Neural cell (in vitro differentiated cells): ENCODE measurements at regions not wholly inside any gene's neighbourhood (a gene's known extent, or its start where the extent isn't known, plus 50 kb on each side); places are given as distances from the start of the nearest gene placed in this dataset.

Experiments
- CTCF ChIP-seq: fragments of 450-650 bp; IDR thresholded peaks from 2 replicates; pipeline ENCODE4 v1.5.1; 2014; ENCODE audit warnings: antibody characterized with exemption, mild to moderate bottlenecking, moderate library complexity; ENCODE audit not compliant: poor library complexity, severe bottlenecking
- MXI1 ChIP-seq: fragments of 450-650 bp; conservative IDR thresholded peaks from 2 replicates; pipeline ENCODE4 v1.6.1; 2014; ENCODE audit warnings: antibody characterized with exemption, mild to moderate bottlenecking; ENCODE audit not compliant: poor library complexity, severe bottlenecking
- POLR2AphosphoS5 ChIP-seq: IDR thresholded peaks from 2 replicates; pipeline ENCODE4 v1.6.1; 2012
- RAD21 ChIP-seq: fragments of 450-650 bp; conservative IDR thresholded peaks from 2 replicates; pipeline ENCODE4 v1.6.1; 2014; ENCODE audit warnings: antibody characterized with exemption, mild to moderate bottlenecking, moderate library complexity

- TF ChIP-seq POLR2AphosphoS5 (no peak), RAD21 (no peak), MXI1 (no peak), CTCF (no peak)
Observed at GRCh38 chr16:80041410-80041809, 440.9 kb upstream of the MAF start.
